ENCODE measurements at regions not wholly inside any gene's neighbourhood (a gene's known extent, or its start where the extent isn't known, plus 50 kb on each side); places are given as distances from the start of the nearest gene placed in this dataset.

- TF ChIP-seq, protein P1, sequence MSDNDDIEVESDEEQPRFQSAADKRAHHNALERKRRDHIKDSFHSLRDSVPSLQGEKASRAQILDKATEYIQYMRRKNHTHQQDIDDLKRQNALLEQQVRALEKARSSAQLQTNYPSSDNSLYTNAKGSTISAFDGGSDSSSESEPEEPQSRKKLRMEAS (IDR thresholded peaks at IDR 0.05), result no peak
- no peak for TF ChIP-seq CEBPB (IDR thresholded peaks at IDR 0.05)
These were observed 182.7 kb downstream of the TMX1 start for GRCh38 chr14:51422704-51423103.

GRCh38 chr14:51424041-51424440, 184.0 kb downstream of the TMX1 start:
- TF ChIP-seq RAD21 (IDR thresholded peaks at IDR 0.05; ENCODE audit: low read depth), result no peak
- TF ChIP-seq YY1 (IDR thresholded peaks at IDR 0.05; ENCODE audit: low read depth), result no peak
- no peak for TF ChIP-seq NFIC (IDR thresholded peaks at IDR 0.05)
- no peak for TF ChIP-seq CREB1 (IDR thresholded peaks at IDR 0.05; ENCODE audit: low read depth)
- no peak for TF ChIP-seq FOXM1 (IDR thresholded peaks at IDR 0.05; ENCODE audit: borderline replicate concordance, low read depth)
- no peak for TF ChIP-seq TEAD4 (IDR thresholded peaks at IDR 0.05)
- TF ChIP-seq EP300 (IDR thresholded peaks at IDR 0.05; ENCODE audit: borderline replicate concordance), result no peak
- no peak for TF ChIP-seq REST (IDR thresholded peaks at IDR 0.05; ENCODE audit: low read depth)
- no peak for TF ChIP-seq ZBTB7A (IDR thresholded peaks at IDR 0.05; ENCODE audit: low read depth)
- no peak for TF ChIP-seq EGR1 (IDR thresholded peaks at IDR 0.05)
- no peak for TF ChIP-seq CEBPB (IDR thresholded peaks at IDR 0.05)
- TF ChIP-seq, protein P1 (IDR thresholded peaks at IDR 0.05), result no peak
- TF ChIP-seq TCF12 (IDR thresholded peaks at IDR 0.05; ENCODE audit: low read depth), result no peak
- TF ChIP-seq, protein P2, sequence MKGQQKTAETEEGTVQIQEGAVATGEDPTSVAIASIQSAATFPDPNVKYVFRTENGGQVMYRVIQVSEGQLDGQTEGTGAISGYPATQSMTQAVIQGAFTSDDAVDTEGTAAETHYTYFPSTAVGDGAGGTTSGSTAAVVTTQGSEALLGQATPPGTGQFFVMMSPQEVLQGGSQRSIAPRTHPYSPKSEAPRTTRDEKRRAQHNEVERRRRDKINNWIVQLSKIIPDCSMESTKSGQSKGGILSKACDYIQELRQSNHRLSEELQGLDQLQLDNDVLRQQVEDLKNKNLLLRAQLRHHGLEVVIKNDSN (IDR thresholded peaks at IDR 0.05), result no peak
- TF ChIP-seq TAF1 (IDR thresholded peaks at IDR 0.05; ENCODE audit: low read depth), result no peak

- TF ChIP-seq, protein P1 (IDR thresholded peaks at IDR 0.05), result no peak
- TF ChIP-seq YY1 (IDR thresholded peaks at IDR 0.05; ENCODE audit: low read depth) (no peak), NFIC (IDR thresholded peaks at IDR 0.05) (no peak), TEAD4 (IDR thresholded peaks at IDR 0.05) (no peak), FOXM1 (IDR thresholded peaks at IDR 0.05; ENCODE audit: borderline replicate concordance, low read depth) (no peak), EP300 (IDR thresholded peaks at IDR 0.05; ENCODE audit: borderline replicate concordance) (no peak), CEBPB (IDR thresholded peaks at IDR 0.05) (no peak), REST (IDR thresholded peaks at IDR 0.05; ENCODE audit: low read depth) (no peak), EGR1 (IDR thresholded peaks at IDR 0.05) (no peak)
- TF ChIP-seq, protein P2 (IDR thresholded peaks at IDR 0.05), result no peak
These were observed 184.7 kb downstream of the TMX1 start for GRCh38 chr14:51424561-51425251.

GRCh38 chr14:51428981-51429380, 188.9 kb downstream of the TMX1 start:
- TF ChIP-seq EP300 (IDR thresholded peaks at IDR 0.05; ENCODE audit: borderline replicate concordance) (no peak), NFIC (IDR thresholded peaks at IDR 0.05) (no peak), EGR1 (IDR thresholded peaks at IDR 0.05) (no peak), RAD21 (IDR thresholded peaks at IDR 0.05; ENCODE audit: low read depth) (no peak)
- TF ChIP-seq, protein P1 (IDR thresholded peaks at IDR 0.05), result no peak

- TF ChIP-seq TCF12 (IDR thresholded peaks at IDR 0.05; ENCODE audit: low read depth) (no peak), CREB1 (IDR thresholded peaks at IDR 0.05; ENCODE audit: low read depth) (no peak), ZBTB7A (IDR thresholded peaks at IDR 0.05; ENCODE audit: low read depth) (no peak), YY1 (IDR thresholded peaks at IDR 0.05; ENCODE audit: low read depth) (no peak), EGR1 (IDR thresholded peaks at IDR 0.05) (no peak), TEAD4 (IDR thresholded peaks at IDR 0.05) (no peak), RAD21 (IDR thresholded peaks at IDR 0.05; ENCODE audit: low read depth) (no peak), REST (IDR thresholded peaks at IDR 0.05; ENCODE audit: low read depth) (no peak), FOXM1 (IDR thresholded peaks at IDR 0.05; ENCODE audit: borderline replicate concordance, low read depth) (no peak), EP300 (IDR thresholded peaks at IDR 0.05; ENCODE audit: borderline replicate concordance) (no peak), NFIC (IDR thresholded peaks at IDR 0.05) (no peak), CEBPB (IDR thresholded peaks at IDR 0.05) (no peak), TAF1 (IDR thresholded peaks at IDR 0.05; ENCODE audit: low read depth) (no peak)
- TF ChIP-seq, protein P2 (IDR thresholded peaks at IDR 0.05), result no peak
- TF ChIP-seq, protein P1 (IDR thresholded peaks at IDR 0.05), result no peak
These were observed 190.0 kb downstream of the TMX1 start for GRCh38 chr14:51430079-51430478.
